ENCODE measurements at regions not wholly inside any gene's neighbourhood (a gene's known extent, or its start where the extent isn't known, plus 50 kb on each side); places are given as distances from the start of the nearest gene placed in this dataset.
A peak's percentile ranks its signal among the peaks of the same experiment; 100 is the strongest.
"Not testable (repeated sequence)": the region's sequence is repeated elsewhere in the genome, so short reads cannot be mapped to it uniquely, and the experiment has no call there.

- no peaks in the 10 kb centered on the region for H3K4me1 ChIP-seq (ENCODE audit: control insufficient read depth in 4 of 4, insufficient read depth in 4 of 4, low read length in 3 of 4)
- 11% methylated on average over 1 of the region's 1 CpG for WGBS
Measured at GRCh38 chr10:9339716-9340115, 1285.2 kb downstream of the GATA3 start.

GRCh38 chr10:9342885-9343570 is 1288.5 kb downstream of the GATA3 start:
- Histone ChIP-seq H3K4me1 (ENCODE audit: control insufficient read depth in 4 of 4, insufficient read depth in 4 of 4, low read length in 3 of 4) (no peaks in the 10 kb centered on the region), H3K27me3 (ENCODE audit: control insufficient read depth in 4 of 4, insufficient read depth in 4 of 4, low read length in 3 of 4) (peaks cover 0 to 9% (median 0%) of the 10 kb centered on the region in 4 donors), H3K4me3 (ENCODE audit: low read depth in 1 of 3, low read length in 3 of 3) (no peak overlapping the region), H3K9me3 (ENCODE audit: control insufficient read depth in 4 of 4, low read length in 3 of 4) (no peaks in the 10 kb centered on the region), H3K27ac (ENCODE audit: low read depth in 1 of 2, low read length in 2 of 2) (no peak overlapping the region), H3K9ac (ENCODE audit: low read depth in 1 of 2, low read length in 2 of 2) (no peak overlapping the region), H3K36me3 (ENCODE audit: control insufficient read depth in 4 of 4, insufficient read depth in 3 of 4, low read depth in 1 of 4, low read length in 3 of 4) (no peaks in the 10 kb centered on the region)
- WGBS: 38% methylated on average over 5 of the region's 5 CpGs
- no peak for TF ChIP-seq EGR1 (IDR thresholded peaks at IDR 0.05; ENCODE audit: low read depth in 2 of 2)
- peak; percentile 49 for TF ChIP-seq CTCF (IDR thresholded peaks at IDR 0.05; ENCODE audit: low read depth, low read length, missing input control)
- TF ChIP-seq RAD21 (IDR thresholded peaks at IDR 0.05): peak; percentile 72 to 78
- no peak for DNase-seq (ENCODE audit: low spot score)

More at GRCh38 chr10:9339716-9340115, 1285.2 kb downstream of the GATA3 start:
- no peak overlapping the region for H3K27ac ChIP-seq (ENCODE audit: low read depth in 1 of 2, low read length in 2 of 2)
- DNase-seq (ENCODE audit: low spot score): no peak
- H3K9me3 ChIP-seq (ENCODE audit: control insufficient read depth in 4 of 4, low read length in 3 of 4): no peaks in the 10 kb centered on the region
- no peak overlapping the region for H3K4me3 ChIP-seq (ENCODE audit: low read depth in 1 of 3, low read length in 3 of 3)
- H3K9ac ChIP-seq (ENCODE audit: low read depth in 1 of 2, low read length in 2 of 2): no peak overlapping the region
- TF ChIP-seq YY1 (IDR thresholded peaks at IDR 0.05): no peak
- TF ChIP-seq ATF3 (IDR thresholded peaks at IDR 0.05): no peak
- no peak for TF ChIP-seq ZBTB33 (IDR thresholded peaks at IDR 0.05)
- H3K36me3 ChIP-seq (ENCODE audit: control insufficient read depth in 4 of 4, insufficient read depth in 3 of 4, low read depth in 1 of 4, low read length in 3 of 4): no peaks in the 10 kb centered on the region
- H3K27me3 ChIP-seq (ENCODE audit: control insufficient read depth in 4 of 4, insufficient read depth in 4 of 4, low read length in 3 of 4): peaks cover 0 to 9% (median 0%) of the 10 kb centered on the region in 4 donors

- 76% methylated on average over 3 of the region's 3 CpGs for WGBS
- H3K36me3 ChIP-seq (ENCODE audit: control insufficient read depth in 4 of 4, insufficient read depth in 3 of 4, low read depth in 1 of 4, low read length in 3 of 4); H3K4me1 ChIP-seq (ENCODE audit: control insufficient read depth in 4 of 4, insufficient read depth in 4 of 4, low read length in 3 of 4); H3K9ac ChIP-seq (ENCODE audit: low read depth in 1 of 2, low read length in 2 of 2); DNase-seq (ENCODE audit: low spot score); H3K27ac ChIP-seq (ENCODE audit: low read depth in 1 of 2, low read length in 2 of 2); H3K27me3 ChIP-seq (ENCODE audit: control insufficient read depth in 4 of 4, insufficient read depth in 4 of 4, low read length in 3 of 4); H3K9me3 ChIP-seq (ENCODE audit: control insufficient read depth in 4 of 4, low read length in 3 of 4); H3K4me3 ChIP-seq (ENCODE audit: low read depth in 1 of 3, low read length in 3 of 3): not testable (repeated sequence)
Measured at GRCh38 chr10:9347933-9348332, 1293.4 kb downstream of the GATA3 start.

GRCh38 chr10:9357471-9357870 is 1303.0 kb downstream of the GATA3 start:
- no peak overlapping the region for H3K4me3 ChIP-seq (ENCODE audit: low read depth in 1 of 3, low read length in 3 of 3)
- H3K4me1 ChIP-seq (ENCODE audit: control insufficient read depth in 4 of 4, insufficient read depth in 4 of 4, low read length in 3 of 4): no peaks in the 10 kb centered on the region
- WGBS: 70% methylated on average over 4 of the region's 4 CpGs
- no peak for DNase-seq (ENCODE audit: low spot score)
- H3K9me3 ChIP-seq (ENCODE audit: control insufficient read depth in 4 of 4, low read length in 3 of 4): no peaks in the 10 kb centered on the region
- peaks cover 0 to 4% (median 0%) of the 10 kb centered on the region in 4 donors for H3K27me3 ChIP-seq (ENCODE audit: control insufficient read depth in 4 of 4, insufficient read depth in 4 of 4, low read length in 3 of 4)
- H3K9ac ChIP-seq (ENCODE audit: low read depth in 1 of 2, low read length in 2 of 2): no peak overlapping the region
- no peak overlapping the region for H3K27ac ChIP-seq (ENCODE audit: low read depth in 1 of 2, low read length in 2 of 2)
- no peaks in the 10 kb centered on the region for H3K36me3 ChIP-seq (ENCODE audit: control insufficient read depth in 4 of 4, insufficient read depth in 3 of 4, low read depth in 1 of 4, low read length in 3 of 4)
- TF ChIP-seq MAX (IDR thresholded peaks at IDR 0.05) (no peak), FOXA2 (IDR thresholded peaks at IDR 0.05) (no peak), NR2F2 (IDR thresholded peaks at IDR 0.05) (no peak), HNF4A (conservative IDR thresholded peaks at IDR 0.05) (no peak), FOXA1 (IDR thresholded peaks at IDR 0.05) (no peak), TAF1 (conservative IDR thresholded peaks at IDR 0.05) (no peak), GABPA (IDR thresholded peaks at IDR 0.05 in 1 of 2, conservative IDR thresholded peaks at IDR 0.05 in 1 of 2) (no peak), JUND (IDR thresholded peaks at IDR 0.05) (no peak), REST (IDR thresholded peaks at IDR 0.05) (no peak), EGR1 (IDR thresholded peaks at IDR 0.05; ENCODE audit: low read depth in 2 of 2) (no peak), RAD21 (IDR thresholded peaks at IDR 0.05) (no peak), YY1 (IDR thresholded peaks at IDR 0.05) (no peak), SP1 (IDR thresholded peaks at IDR 0.05) (no peak)
